GM18861 (cell line): ENCODE measurements at regions not wholly inside any gene's neighbourhood (a gene's known extent, or its start where the extent isn't known, plus 50 kb on each side); places are given as distances from the start of the nearest gene placed in this dataset.
"Not testable (repeated sequence)": the region's sequence is repeated elsewhere in the genome, so short reads cannot be mapped to it uniquely, and the experiment has no call there.

ENCODE experiments used
- ATAC-seq: cut with Tn5 transposase; IDR thresholded peaks from one replicate; pipeline ENCODE4 v1.9.1; 2021; ENCODE audit not compliant: unreplicated experiment

DNA sequence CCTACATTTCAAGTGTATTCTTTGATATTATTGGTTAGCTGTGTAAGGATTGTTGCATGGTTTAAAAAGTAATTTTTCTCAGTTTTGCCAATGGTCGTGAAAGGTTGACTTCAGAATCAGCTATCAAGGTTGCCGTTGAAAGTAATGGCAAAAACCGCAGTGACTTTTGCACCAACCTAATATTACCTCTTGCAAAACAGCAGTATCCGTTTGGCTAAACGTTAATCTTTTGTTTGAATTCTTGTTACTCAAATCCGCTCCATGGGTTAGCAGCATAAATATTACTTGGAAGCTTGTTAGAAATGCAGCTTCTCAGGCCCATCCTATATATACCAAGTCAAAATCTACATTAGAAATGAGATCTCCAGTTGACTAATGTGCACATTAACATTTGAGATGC is 141.6 kb upstream of the PRSS12 start:
- not testable (repeated sequence) for ATAC-seq

DNA sequence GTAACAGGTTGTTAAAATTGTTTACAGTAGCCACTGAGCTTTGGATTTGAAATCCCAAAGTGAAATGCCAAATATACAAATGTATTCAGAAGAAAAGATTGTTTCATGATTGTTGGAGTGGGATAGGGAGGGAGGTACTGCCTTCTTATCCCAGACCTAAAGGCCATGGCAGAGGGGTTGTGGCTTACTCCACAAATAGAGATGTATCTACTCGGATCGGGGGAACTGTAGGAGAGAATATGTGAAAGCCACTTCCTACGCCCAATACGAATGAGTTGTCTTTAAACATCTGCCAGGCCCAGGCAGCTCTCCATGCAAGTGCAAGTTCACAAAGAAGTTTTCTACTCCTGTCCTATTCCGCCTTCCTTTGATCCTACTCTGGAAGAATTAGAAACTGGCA is 150.2 kb upstream of the PRSS12 start:
- ATAC-seq = not testable (repeated sequence)

DNA sequence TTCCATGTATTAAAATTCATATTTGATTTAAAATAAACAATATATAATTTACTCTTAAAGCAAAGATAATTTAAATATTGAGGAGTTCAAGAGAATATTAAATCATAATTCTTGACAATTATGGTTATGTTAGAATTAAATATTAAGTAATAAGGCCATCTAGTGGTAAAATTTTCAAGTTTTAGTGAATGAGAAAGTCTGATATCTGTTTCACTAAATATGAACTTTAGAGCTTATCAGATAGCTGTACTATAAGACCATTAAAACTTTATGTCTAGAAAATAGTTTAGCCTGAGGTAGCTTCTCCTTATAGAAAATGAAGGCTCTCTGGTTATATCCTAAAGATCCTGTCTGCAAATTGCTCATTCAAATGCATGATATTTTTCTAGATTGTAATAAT is 152.1 kb upstream of the PRSS12 start:
- not testable (repeated sequence) for ATAC-seq

DNA sequence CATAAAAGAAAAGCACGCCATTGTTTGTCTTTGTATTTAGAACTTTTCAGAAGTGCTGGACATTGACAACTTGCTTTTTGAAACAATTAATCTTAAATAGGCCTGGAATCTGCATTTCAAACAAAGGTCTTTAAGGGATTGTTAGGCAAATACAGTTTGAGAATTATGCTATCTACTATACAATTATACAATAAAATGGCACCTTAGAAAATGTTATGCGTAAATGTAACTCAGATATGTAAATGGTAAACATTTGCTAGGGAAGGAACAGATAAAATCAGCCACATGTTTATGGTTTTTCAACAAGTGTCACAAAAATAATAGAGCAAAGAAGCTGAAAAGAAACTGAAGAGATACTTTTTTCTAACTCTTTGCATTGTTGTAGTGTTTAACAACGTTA is 152.7 kb upstream of the PRSS12 start:
- not testable (repeated sequence) for ATAC-seq

DNA sequence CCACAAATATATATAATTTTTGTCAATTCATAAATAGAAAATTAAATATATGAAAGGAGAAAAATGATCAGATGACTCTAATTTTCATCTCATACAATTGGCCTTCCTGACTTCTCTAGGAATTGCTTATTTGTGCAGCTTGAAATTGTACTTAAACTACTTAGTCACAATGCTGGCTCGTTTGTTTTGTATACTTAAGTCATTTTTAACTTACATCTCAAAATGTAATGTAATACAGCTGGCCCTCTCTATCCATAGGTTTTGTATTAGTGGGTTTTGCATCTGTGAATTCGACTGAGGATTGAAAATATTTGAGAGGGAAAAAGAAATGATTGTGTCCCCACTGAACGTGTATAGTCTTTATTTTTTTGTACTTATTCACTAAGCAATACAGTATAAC is 160.1 kb upstream of the PRSS12 start:
- ATAC-seq = not testable (repeated sequence)

DNA sequence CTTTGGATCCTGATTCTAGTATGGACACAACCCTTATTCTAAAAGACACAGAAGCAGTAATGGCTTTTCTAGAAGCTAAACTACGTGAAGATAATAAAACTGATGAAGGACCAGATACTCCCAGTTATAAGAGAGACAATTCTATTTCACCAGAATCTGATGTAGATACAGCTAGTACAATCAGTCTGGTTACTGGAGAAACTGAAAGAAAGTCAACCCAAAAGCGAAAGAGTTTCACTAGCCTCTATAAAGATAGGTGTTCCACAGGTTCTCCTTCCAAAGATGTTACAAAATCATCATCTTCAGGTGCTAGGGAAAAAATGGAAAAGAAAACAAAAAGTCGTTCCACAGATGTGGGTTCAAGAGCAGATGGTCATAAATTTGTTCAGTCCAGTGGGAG is 161.5 kb upstream of the PRSS12 start:
- ATAC-seq = not testable (repeated sequence)

DNA sequence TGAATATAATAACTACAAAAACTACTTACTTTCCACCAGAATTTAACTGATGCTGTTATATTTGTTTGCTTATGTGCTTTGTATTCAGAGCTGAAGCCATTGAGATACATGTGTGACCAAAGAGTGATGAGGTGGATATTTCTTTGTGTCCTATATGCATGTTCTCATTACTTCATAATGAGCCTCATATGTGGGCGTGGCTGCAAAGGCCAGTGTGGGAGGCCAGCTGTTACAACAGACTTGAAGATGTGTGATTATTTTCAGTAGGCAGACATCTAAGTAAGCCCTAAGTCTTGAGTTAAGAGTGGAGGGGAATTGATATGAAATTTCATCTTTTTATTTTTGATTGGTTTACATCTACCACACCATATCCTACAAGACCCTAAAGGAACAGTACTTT is 163.3 kb upstream of the PRSS12 start:
- not testable (repeated sequence) for ATAC-seq

DNA sequence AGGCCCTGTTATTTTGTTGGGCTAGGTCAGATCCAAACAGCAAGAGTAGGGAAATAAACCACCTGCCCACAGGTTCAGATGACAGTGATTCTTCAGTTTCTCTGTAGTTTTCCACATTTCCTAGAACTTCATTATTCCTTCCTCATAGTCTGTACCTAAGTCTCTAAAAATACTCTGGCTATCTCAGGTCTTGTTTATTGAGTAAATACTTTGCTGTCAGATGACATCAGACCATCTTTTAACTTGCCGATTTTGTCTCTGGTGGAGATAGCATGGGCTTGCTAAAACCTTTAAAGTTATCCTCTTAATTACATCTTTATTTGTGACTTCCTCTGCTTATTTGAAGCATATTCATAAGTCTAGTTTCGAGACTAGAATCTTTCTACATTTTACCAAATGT is 155.1 kb upstream of the METTL14 start:
- ATAC-seq = not testable (repeated sequence)

DNA sequence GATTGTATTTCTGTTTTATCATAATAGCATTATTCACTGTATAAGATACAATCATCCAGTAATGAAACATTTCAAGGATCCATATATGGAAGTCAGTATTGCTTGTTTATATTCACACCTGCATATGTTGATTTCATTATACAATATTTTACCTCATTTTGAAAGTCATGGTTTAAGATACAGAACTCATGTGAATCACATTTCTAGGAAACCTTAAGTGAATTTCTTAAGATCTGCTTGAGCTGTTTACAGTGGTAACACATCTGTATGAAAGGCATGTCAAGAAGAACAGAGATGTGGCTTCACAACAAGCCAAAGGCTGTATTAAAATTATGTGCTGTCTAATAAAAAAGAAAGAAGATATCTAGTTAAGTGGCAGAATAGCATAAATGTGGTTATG is 153.2 kb upstream of the METTL14 start:
- not testable (repeated sequence) for ATAC-seq

DNA sequence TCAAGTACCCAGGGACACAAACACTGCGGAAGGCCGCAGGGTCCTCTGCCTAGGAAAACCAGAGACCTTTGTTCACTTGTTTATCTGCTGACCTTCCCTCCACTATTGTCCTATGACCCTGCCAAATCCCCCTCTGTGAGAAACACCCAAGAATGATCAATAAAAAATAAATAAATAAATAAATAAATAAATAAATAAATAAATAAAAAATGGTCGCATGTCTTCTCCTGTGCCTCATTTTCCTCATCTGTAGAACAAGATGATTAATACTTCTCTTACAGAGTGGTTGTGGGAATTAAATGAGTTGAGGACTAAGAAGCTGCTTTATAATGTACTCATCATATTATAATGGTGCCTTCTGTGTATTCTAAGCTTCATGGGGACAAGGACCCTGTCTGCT is 149.4 kb upstream of the METTL14 start:
- not testable (repeated sequence) for ATAC-seq

DNA sequence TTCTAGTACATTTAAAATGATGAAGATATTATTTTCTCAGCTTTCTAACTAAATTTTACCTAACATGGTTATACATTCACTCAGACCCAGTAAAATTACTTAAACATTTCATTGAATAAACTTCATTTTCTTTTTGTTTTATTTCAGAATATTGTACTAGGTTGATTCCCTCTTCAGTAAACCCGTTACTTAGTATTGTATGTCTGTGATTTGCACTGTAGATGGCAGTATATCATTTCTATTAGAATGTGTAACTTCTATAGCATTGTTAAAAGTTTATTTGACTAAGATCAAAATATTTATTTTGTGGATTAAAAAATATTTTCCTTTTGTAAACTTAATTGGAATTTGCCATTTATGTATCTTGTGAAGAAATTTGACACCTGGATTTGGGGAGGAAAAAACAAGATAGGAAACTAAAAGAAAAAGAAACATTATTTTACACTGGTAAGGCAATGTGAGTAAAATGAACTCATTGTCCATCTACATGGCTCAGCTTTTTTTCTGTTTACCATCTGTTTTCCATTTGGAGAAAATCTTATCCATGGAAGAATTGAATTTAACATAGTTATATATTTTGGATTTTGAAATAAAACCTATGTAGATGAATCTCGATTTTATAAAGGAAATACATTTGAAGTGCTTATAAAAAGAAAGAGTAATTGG is 145.6 kb upstream of the METTL14 start:
- peak; percentile 83 for ATAC-seq

DNA sequence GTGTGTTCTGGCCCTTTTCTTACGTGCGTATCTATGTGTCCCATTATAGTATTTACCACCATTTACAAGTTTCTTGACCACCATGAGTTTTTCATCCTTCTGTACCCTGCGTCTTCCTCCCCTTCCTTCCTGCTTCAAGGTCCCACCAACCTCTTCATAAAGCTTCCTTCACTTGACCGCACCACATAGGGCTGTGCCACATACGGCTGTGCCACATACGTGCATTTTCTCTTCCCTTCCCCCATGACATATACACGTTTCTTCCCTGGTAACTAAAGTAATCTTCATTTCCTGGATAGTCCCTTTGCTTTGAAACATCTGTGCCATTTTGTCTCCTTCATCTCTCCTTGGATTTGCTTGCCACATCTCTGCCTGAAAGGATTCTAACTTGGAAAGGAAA is 128.6 kb upstream of the METTL14 start:
- not testable (repeated sequence) for ATAC-seq

DNA sequence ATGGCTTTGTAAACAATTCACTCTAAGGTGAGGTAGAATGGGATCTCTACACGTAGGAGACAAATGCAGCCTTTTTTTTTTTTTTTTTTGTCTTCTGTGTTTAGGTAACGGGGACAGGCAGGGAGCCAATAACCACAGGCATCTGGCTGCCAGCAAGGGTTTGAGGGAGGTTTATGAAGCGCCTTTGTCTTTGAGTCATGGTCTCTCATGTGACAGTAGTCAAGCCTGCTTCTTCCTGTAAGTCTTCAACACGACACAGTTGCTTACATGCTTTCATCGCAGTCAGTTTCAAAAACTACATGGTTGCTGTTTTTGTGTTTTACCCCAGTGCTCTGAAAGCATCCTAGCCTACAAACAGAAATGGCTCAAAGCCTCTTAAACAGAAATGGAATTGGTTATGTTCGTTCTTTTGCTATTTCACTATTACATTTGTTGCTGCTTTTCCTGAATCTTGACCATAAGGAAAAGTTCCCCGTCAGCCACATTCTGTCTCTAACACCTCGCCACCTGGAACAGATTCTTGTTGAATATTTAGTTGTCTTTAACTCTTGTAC is 127.8 kb upstream of the METTL14 start:
- ATAC-seq = no peak

DNA sequence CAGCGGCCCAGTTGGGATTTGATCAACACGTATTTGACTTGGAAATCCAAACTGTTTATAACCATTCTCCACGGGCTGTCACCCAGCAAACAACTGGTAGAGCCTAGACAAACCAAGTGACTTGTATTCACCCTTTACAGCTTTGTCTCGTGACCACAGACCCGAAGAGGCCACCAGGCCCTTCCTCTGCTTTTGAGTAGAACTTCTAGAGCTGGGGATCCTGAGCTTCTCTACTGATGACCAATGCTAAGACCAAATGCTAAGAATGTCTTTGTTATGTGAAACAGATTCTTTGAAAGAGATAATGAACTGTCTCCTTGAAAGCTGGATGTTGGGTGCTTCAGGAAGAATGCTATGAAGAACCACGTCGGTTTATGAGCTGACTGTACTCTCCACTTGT is 127.0 kb upstream of the METTL14 start:
- ATAC-seq = not testable (repeated sequence)

DNA sequence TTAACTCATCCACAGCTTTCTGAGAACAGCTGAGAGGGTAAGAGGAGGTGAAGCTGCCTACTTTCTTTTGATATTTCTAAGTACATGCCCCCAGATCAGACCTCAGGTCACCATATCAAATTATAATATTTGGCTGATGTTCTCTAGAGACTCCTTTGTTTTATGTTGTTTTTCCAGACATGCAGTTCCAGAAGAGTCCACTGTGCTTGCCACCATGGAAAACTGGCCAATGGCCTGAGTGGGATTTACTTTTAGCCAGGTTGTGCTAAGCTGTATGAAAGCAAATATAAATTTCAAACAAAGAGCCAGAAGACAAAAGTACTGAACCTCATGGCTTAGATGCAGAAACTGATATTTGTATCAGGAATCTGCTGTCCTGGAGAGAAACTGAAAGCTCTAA is 123.6 kb upstream of the METTL14 start:
- not testable (repeated sequence) for ATAC-seq

DNA sequence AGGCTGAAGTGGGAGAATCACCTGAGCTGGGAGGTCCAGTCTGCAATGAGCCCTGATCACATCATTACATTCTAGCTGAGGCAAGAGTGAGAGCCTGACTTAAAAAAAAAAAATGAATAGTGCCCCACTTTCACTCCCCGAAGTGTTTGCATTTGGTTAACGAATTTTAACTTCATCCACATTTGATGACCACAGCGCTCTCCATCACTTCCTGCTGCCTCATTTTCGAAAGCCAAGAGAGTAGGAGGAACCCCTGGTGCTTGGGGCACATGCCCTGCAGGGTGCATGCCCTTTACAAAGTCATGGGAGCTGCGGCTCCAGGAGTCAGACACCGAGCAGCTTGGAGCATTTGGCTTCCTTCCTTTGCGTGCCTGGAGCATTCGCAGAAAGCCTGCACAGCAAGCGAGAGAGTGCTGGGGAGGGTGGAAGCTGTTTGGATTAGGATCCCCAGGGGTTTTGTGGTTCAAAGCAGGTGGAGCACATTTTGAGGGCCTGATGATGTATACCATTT is 119.1 kb upstream of the METTL14 start:
- peak; percentile 76 for ATAC-seq

DNA sequence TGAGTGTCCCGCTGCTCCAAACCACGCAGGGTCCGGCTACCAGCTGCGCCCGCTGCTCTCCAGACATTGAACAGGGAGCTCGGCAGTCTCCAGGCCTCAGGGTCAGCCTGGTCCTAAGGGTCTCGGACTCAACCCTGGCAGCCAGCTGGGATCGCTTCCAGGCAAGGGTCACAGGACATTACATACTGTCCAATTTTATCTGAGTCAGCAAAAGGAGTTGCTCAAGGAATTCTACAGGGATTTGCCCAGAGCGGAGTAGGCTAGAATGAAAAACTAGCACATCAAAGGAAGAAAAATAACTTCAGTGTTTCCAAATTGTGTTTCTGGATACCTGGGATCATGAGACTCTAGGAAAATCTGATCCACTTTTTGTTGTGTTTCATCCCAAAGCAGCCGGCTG is 112.2 kb upstream of the METTL14 start:
- ATAC-seq = not testable (repeated sequence)

DNA sequence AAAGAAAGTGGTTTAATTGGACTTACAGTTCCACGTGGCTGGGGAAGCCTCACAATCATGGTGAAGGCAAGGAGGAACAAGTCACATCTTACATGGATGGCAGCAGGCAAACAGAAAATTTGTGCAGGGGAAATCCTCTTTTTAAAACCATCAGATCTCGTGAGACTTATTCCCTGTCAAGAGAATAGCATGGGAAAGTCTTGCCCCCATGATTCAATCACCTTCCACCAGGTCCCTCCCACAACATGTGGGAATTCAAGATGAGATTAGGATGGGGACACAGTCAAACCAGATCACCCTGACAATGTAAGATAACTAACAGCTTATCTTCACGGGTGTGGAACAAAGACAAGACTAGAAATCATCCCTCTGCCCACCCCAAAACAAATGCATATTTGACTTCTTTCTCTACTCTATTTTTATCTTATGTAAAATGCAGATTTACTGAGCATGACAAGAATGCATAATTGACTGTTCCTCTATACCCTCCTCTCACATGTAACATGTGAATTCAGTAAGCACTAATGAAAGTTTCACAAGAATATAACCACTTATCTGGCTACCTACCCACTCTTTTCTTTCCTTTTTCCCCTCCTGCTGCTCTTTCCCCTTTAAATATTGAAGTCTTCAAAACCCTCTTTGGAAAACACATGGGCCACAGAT is 110.8 kb upstream of the METTL14 start:
- ATAC-seq = not testable (repeated sequence)

DNA sequence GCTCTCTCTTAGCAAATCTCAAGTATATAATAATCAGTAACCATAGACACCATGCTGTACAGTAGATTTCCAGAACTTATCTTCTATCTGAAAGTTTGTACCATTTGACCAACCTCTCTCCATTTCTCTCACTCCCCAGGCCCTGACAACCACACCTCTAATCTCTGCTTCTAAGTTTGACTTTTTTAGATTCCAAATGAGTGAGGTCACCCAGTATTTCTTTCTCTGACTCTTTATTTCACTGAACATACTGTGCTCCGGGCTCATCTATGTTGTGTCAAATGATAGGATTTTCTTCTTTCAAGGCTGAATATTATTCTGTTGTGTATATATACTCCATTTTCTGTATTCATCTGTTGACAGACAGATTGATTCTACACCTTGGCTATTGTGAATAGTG is 110.1 kb upstream of the METTL14 start:
- not testable (repeated sequence) for ATAC-seq

DNA sequence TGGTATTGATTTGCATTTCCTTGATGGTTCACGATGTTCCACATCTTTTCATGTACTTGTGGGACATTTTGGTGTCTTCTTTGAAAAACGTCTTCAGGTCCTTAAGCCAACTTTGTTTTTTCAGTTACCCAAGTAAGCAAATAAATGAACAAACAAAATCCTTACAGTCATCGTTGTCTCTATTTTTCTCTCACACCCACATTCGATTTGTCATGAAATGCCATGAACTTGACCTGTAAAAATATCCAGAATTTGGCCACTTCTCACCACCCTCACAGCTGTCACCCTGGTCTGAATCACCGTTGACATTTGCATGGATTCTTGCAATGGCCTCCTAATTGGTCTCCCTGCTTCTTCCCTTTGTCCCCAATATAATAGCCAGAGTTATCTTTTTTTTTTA is 109.5 kb upstream of the METTL14 start:
- ATAC-seq = not testable (repeated sequence)

DNA sequence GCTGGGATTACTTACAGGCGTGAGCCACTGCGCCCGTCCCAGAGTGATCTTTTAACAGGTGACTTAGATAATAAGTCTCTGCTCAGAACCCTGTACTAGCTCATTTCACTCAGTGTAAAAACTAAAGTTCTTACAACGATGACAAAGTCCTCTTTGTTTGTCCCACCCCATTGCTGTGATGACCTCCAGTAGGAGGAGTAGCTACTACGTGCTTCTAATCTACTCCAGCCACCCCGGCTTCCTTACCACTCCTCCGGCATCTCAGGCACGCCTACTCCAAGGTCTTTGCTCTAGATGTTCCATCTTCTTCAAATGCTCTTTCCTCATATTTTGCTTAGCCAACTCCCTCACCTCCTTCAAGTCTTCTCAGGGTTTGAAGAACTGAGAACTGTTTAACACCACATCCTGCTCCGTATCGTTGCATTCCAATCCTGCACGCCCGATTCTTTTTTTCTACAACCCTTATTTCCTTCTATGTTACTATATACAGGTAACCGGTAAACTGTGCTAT is 108.4 kb upstream of the METTL14 start:
- ATAC-seq = not testable (repeated sequence)

DNA sequence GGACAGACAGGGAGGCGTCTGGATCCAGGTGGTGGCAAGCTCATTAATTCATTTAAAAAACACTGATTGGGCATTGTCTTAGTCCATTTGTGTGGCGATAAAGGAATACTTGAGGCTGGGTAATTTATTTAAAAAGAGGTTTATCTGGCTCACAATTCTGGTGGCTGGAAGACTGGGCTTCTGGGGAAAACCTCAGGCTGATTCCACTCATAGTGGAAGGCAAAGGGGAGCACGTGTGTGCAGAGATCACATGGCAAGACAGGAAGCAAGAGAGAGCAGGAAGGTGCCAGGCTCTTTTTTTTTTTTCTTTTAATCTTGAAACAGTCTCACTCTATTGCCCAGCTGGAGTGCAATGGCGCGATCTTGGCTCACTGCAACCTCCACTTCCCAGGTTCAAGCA is 100.2 kb upstream of the METTL14 start:
- ATAC-seq = no peak
